ENCODE measurements at regions not wholly inside any gene's neighbourhood (a gene's known extent, or its start where the extent isn't known, plus 50 kb on each side); places are given as distances from the start of the nearest gene placed in this dataset.

GRCh38 chr1:218570456-218570855 lies 225.3 kb downstream of the TGFB2 start:
- TF ChIP-seq CTCF (IDR thresholded peaks at IDR 0.05) (no peak), POLR2A (IDR thresholded peaks at IDR 0.05) (no peak)

All from uterus (tissue), 2 donors.